ENCODE measurements at regions not wholly inside any gene's neighbourhood (a gene's known extent, or its start where the extent isn't known, plus 50 kb on each side); places are given as distances from the start of the nearest gene placed in this dataset.
A peak's percentile ranks its signal among the peaks of the same experiment; 100 is the strongest.

DNA sequence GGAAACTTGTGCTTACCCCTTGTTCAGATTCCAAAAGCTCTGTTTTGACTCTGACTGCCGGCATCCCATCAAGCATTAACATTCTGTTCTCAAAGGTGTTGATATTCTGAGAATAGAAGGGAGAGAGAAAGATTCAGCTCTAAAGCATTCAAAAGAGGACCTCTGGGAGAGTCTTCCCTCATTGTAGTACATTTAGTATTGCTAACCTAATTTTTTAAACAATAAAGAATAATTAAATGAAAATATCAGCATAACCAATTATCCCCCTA is 190.3 kb downstream of the KLF12 start:
- no peaks in the 10 kb centered on the region for H3K9me3 Mint-ChIP-seq (ENCODE audit: insufficient read depth)
- DNase-seq (no peak), ATAC-seq (no peak)
- H3K27me3 Mint-ChIP-seq (ENCODE audit: low read depth): no peaks in the 10 kb centered on the region
- peaks cover 31% of the 10 kb centered on the region for H3K36me3 Mint-ChIP-seq (ENCODE audit: low read depth)
- peak overlapping the region; percentile 73 for H3K27ac Mint-ChIP-seq
- peaks cover 57% of the 10 kb centered on the region for H3K4me1 Mint-ChIP-seq (ENCODE audit: low read depth)
- H3K4me3 Mint-ChIP-seq: no peak overlapping the region
- CTCF ChIA-PET: interaction anchor here (0.9 to 2.1 kb wide), 4 partner anchors 9 to 343 kb away, joined by 3 to 7 read pairs (median 4); partner anchors contain the start of gene KLF12
- POLR2A ChIA-PET: interaction anchor here (1.2 to 1.7 kb wide), 2 partner anchors 188 to 189 kb away, joined by 4 to 6 read pairs; no protein-coding TSS in a partner anchor

- ATAC-seq (peak; percentile 89), DNase-seq (no peak)
- H3K36me3 Mint-ChIP-seq (ENCODE audit: low read depth): peaks cover 31% of the 10 kb centered on the region
- H3K27me3 Mint-ChIP-seq (ENCODE audit: low read depth): no peaks in the 10 kb centered on the region
- peaks cover 52% of the 10 kb centered on the region for H3K4me1 Mint-ChIP-seq (ENCODE audit: low read depth)
- H3K27ac Mint-ChIP-seq: peak overlapping the region; percentile 73
- POLR2A ChIA-PET: interaction anchor here (1.2 to 1.7 kb wide), 2 partner anchors 189 to 190 kb away, joined by 4 to 6 read pairs; no protein-coding TSS in a partner anchor
- peak overlapping the region; percentile 28 for H3K4me3 Mint-ChIP-seq
- no peaks in the 10 kb centered on the region for H3K9me3 Mint-ChIP-seq (ENCODE audit: insufficient read depth)
- CTCF ChIA-PET: interaction anchor here (0.9 to 2.1 kb wide), 7 partner anchors 9 to 345 kb away, joined by 3 to 7 read pairs (median 4); partner anchors contain the start of gene KLF12
Measured at GRCh38 chr13:73943137-73943964, 190.9 kb downstream of the KLF12 start.

- CTCF ChIA-PET: interaction anchor here (1.2 to 1.4 kb wide), 3 partner anchors 29 to 346 kb away, joined by 3 to 4 read pairs (median 4); no protein-coding TSS in a partner anchor
Measured at GRCh38 chr13:73941752-73942151, 192.5 kb downstream of the KLF12 start.

GRCh38 chr13:73940098-73940497 is 194.1 kb downstream of the KLF12 start:
- ChIA-PET POLR2A (no interaction called here), CTCF (no interaction called here)
- Mint-ChIP-seq H3K36me3 (ENCODE audit: low read depth) (peaks cover 27% of the 10 kb centered on the region), H3K4me1 (ENCODE audit: low read depth) (peaks cover 37% of the 10 kb centered on the region), H3K27me3 (ENCODE audit: low read depth) (no peaks in the 10 kb centered on the region), H3K9me3 (ENCODE audit: insufficient read depth) (no peaks in the 10 kb centered on the region), H3K4me3 (no peak overlapping the region), H3K27ac (no peak overlapping the region)
- ATAC-seq: no peak
- no peak for DNase-seq

More at GRCh38 chr13:73941752-73942151, 192.5 kb downstream of the KLF12 start:
- DNase-seq (no peak), ATAC-seq (no peak)
- POLR2A ChIA-PET: interaction anchor here (0.7 kb wide), 1 partner anchor 345 kb away, joined by 4 read pairs; no protein-coding TSS in a partner anchor
- Mint-ChIP-seq H3K27me3 (ENCODE audit: low read depth) (no peaks in the 10 kb centered on the region), H3K4me3 (no peak overlapping the region), H3K9me3 (ENCODE audit: insufficient read depth) (no peaks in the 10 kb centered on the region), H3K27ac (no peak overlapping the region), H3K36me3 (ENCODE audit: low read depth) (peaks cover 26% of the 10 kb centered on the region), H3K4me1 (ENCODE audit: low read depth) (peaks cover 45% of the 10 kb centered on the region)

- no peaks in the 10 kb centered on the region for H3K27me3 Mint-ChIP-seq (ENCODE audit: low read depth)
- H3K9me3 Mint-ChIP-seq (ENCODE audit: insufficient read depth): no peaks in the 10 kb centered on the region
- H3K4me3 Mint-ChIP-seq: no peak overlapping the region
- no peak for DNase-seq
- no peak for ATAC-seq
- peak overlapping the region; percentile 23 for H3K27ac Mint-ChIP-seq
- H3K4me1 Mint-ChIP-seq (ENCODE audit: low read depth): peaks cover 35% of the 10 kb centered on the region
- peaks cover 27% of the 10 kb centered on the region for H3K36me3 Mint-ChIP-seq (ENCODE audit: low read depth)
- CTCF ChIA-PET: no interaction called here
- POLR2A ChIA-PET: no interaction called here
Measured at GRCh38 chr13:73939603-73940002, 194.6 kb downstream of the KLF12 start.

DNA sequence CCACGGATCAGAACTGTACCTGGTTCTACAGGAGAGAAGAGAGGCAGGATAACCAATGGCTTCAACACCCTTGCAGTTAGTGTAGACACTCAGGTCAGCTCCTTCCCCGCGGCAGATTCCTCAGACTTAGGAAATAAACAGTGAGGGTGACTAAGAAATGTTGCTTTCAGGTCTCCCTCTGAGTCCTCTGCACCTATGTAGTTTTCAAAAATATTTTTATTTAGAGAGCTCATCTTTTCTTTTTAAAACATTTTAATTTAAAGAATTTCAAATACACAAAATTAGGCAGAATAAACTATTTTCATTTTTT is 195.2 kb downstream of the KLF12 start:
- CTCF ChIA-PET: no interaction called here
- Mint-ChIP-seq H3K27me3 (ENCODE audit: low read depth) (no peaks in the 10 kb centered on the region), H3K36me3 (ENCODE audit: low read depth) (peaks cover 27% of the 10 kb centered on the region), H3K9me3 (ENCODE audit: insufficient read depth) (no peaks in the 10 kb centered on the region), H3K4me1 (ENCODE audit: low read depth) (peaks cover 36% of the 10 kb centered on the region), H3K27ac (no peak overlapping the region), H3K4me3 (no peak overlapping the region)
- DNase-seq (no peak), ATAC-seq (no peak)
- POLR2A ChIA-PET: no interaction called here

GRCh38 chr13:73938372-73939070 is 195.7 kb downstream of the KLF12 start:
- DNase-seq (no peak), ATAC-seq (no peak)
- POLR2A ChIA-PET: no interaction called here
- Mint-ChIP-seq H3K9me3 (ENCODE audit: insufficient read depth) (no peaks in the 10 kb centered on the region), H3K36me3 (ENCODE audit: low read depth) (peaks cover 26% of the 10 kb centered on the region), H3K4me1 (ENCODE audit: low read depth) (peaks cover 34% of the 10 kb centered on the region), H3K27ac (no peak overlapping the region), H3K4me3 (no peak overlapping the region), H3K27me3 (ENCODE audit: low read depth) (no peaks in the 10 kb centered on the region)
- CTCF ChIA-PET: no interaction called here

- Mint-ChIP-seq H3K9me3 (ENCODE audit: insufficient read depth) (no peaks in the 10 kb centered on the region), H3K4me3 (no peak overlapping the region), H3K27ac (no peak overlapping the region), H3K4me1 (ENCODE audit: low read depth) (peaks cover 29% of the 10 kb centered on the region), H3K27me3 (ENCODE audit: low read depth) (no peaks in the 10 kb centered on the region), H3K36me3 (ENCODE audit: low read depth) (peaks cover 18% of the 10 kb centered on the region)
- DNase-seq: no peak
- ATAC-seq: no peak
- POLR2A ChIA-PET: no interaction called here
- CTCF ChIA-PET: no interaction called here
Measured at GRCh38 chr13:73937441-73937840, 196.8 kb downstream of the KLF12 start.

DNA sequence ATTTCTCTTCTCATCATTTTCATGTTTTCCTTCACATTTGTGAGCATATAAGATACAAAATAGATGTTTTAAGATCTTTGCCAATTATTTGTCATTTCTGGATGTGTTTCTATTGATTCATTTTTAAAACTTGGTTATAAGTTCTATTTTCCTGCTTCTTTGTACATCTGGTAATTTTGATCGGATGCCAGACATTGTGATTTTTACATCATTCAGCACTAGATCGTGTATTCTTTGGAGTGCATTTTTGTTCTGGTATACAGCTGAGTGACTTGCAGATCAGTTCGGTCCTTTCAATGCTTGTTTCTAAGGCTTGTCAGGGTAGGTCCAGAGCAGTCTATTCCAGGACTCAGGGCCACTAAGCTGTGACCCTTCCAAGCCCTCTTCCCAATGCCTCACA is 198.2 kb downstream of the KLF12 start:
- peaks cover 8% of the 10 kb centered on the region for H3K36me3 Mint-ChIP-seq (ENCODE audit: low read depth)

GRCh38 chr13:73934771-73935170 is 199.4 kb downstream of the KLF12 start:
- H3K4me1 Mint-ChIP-seq (ENCODE audit: low read depth): peaks cover 22% of the 10 kb centered on the region
- ChIA-PET CTCF (no interaction called here), POLR2A (interaction anchor here (0.7 kb wide), 1 partner anchor 61 kb away, joined by 3 read pairs; no protein-coding TSS in a partner anchor)

More for the DNA sequence above, 198.2 kb downstream of the KLF12 start:
- H3K27ac Mint-ChIP-seq: no peak overlapping the region
- CTCF ChIA-PET: interaction anchor here (1.2 kb wide), 1 partner anchor 181 kb away, joined by 3 read pairs; no protein-coding TSS in a partner anchor
- H3K4me1 Mint-ChIP-seq (ENCODE audit: low read depth): peaks cover 30% of the 10 kb centered on the region
- DNase-seq: no peak
- ATAC-seq: no peak
- POLR2A ChIA-PET: no interaction called here
- no peaks in the 10 kb centered on the region for H3K27me3 Mint-ChIP-seq (ENCODE audit: low read depth)
- no peak overlapping the region for H3K4me3 Mint-ChIP-seq
- no peaks in the 10 kb centered on the region for H3K9me3 Mint-ChIP-seq (ENCODE audit: insufficient read depth)

GRCh38 chr13:73934215-73934641 is 200.0 kb downstream of the KLF12 start:
- peaks cover 3% of the 10 kb centered on the region for H3K36me3 Mint-ChIP-seq (ENCODE audit: low read depth)
- H3K9me3 Mint-ChIP-seq (ENCODE audit: insufficient read depth): no peaks in the 10 kb centered on the region
- no peak overlapping the region for H3K27ac Mint-ChIP-seq
- peaks cover 17% of the 10 kb centered on the region for H3K4me1 Mint-ChIP-seq (ENCODE audit: low read depth)
- no peak for DNase-seq
- ChIA-PET CTCF (no interaction called here), POLR2A (no interaction called here)
- ATAC-seq: no peak
- H3K4me3 Mint-ChIP-seq: no peak overlapping the region
- no peaks in the 10 kb centered on the region for H3K27me3 Mint-ChIP-seq (ENCODE audit: low read depth)

More at GRCh38 chr13:73934771-73935170, 199.4 kb downstream of the KLF12 start:
- ATAC-seq (no peak), DNase-seq (no peak)
- H3K4me3 Mint-ChIP-seq: no peak overlapping the region
- no peaks in the 10 kb centered on the region for H3K9me3 Mint-ChIP-seq (ENCODE audit: insufficient read depth)
- no peak overlapping the region for H3K27ac Mint-ChIP-seq
- H3K36me3 Mint-ChIP-seq (ENCODE audit: low read depth): peaks cover 3% of the 10 kb centered on the region
- no peaks in the 10 kb centered on the region for H3K27me3 Mint-ChIP-seq (ENCODE audit: low read depth)

- CTCF ChIA-PET: interaction anchor here (0.6 kb wide), 1 partner anchor 98 kb away, joined by 3 read pairs; no protein-coding TSS in a partner anchor
- H3K9me3 Mint-ChIP-seq (ENCODE audit: insufficient read depth): no peaks in the 10 kb centered on the region
- peaks cover 3% of the 10 kb centered on the region for H3K36me3 Mint-ChIP-seq (ENCODE audit: low read depth)
- H3K27me3 Mint-ChIP-seq (ENCODE audit: low read depth): no peaks in the 10 kb centered on the region
- POLR2A ChIA-PET: no interaction called here
- peaks cover 17% of the 10 kb centered on the region for H3K4me1 Mint-ChIP-seq (ENCODE audit: low read depth)
- H3K27ac Mint-ChIP-seq: no peak overlapping the region
- ATAC-seq (no peak), DNase-seq (no peak)
- no peak overlapping the region for H3K4me3 Mint-ChIP-seq
Measured at GRCh38 chr13:73933795-73934194, 200.4 kb downstream of the KLF12 start.
